ENCODE measurements at regions not wholly inside any gene's neighbourhood (a gene's known extent, or its start where the extent isn't known, plus 50 kb on each side); places are given as distances from the start of the nearest gene placed in this dataset.

GRCh38 chr5:167447466-167448375 is 843.7 kb upstream of the WWC1 start:
- DNase-seq, result no peak

- DNase-seq, result no peak
These were observed 843.1 kb upstream of the WWC1 start for GRCh38 chr5:167448376-167448775.

GRCh38 chr5:167451076-167451475 is 840.4 kb upstream of the WWC1 start:
- DNase-seq, result no peak

- no peak for DNase-seq
These were observed 839.3 kb upstream of the WWC1 start for GRCh38 chr5:167452136-167452535.

GRCh38 chr5:167453246-167454030 is 838.0 kb upstream of the WWC1 start:
- no peak for DNase-seq

- DNase-seq, result no peak
These were observed 833.0 kb upstream of the WWC1 start for GRCh38 chr5:167458412-167458811.

GRCh38 chr5:167460449-167461020 is 830.9 kb upstream of the WWC1 start:
- DNase-seq, result no peak

GRCh38 chr5:167463939-167464338 is 827.5 kb upstream of the WWC1 start:
- DNase-seq, result no peak

GRCh38 chr5:167466992-167467391 is 824.5 kb upstream of the WWC1 start:
- no peak for DNase-seq

GRCh38 chr5:167472566-167473108 is 818.8 kb upstream of the WWC1 start:
- DNase-seq, result no peak

- DNase-seq, result no peak
These were observed 813.3 kb upstream of the WWC1 start for GRCh38 chr5:167478188-167478587.

GRCh38 chr5:167479779-167480178 is 811.7 kb upstream of the WWC1 start:
- no peak for DNase-seq

- DNase-seq, result no peak
These were observed 810.1 kb upstream of the WWC1 start for GRCh38 chr5:167481345-167481744.

- DNase-seq, result no peak
These were observed 808.9 kb upstream of the WWC1 start for GRCh38 chr5:167482555-167482954.

GRCh38 chr5:167485061-167485774 is 806.2 kb upstream of the WWC1 start:
- no peak for DNase-seq

GRCh38 chr5:167488371-167488770 is 803.1 kb upstream of the WWC1 start:
- no peak for DNase-seq

- DNase-seq, result no peak
These were observed 802.2 kb upstream of the WWC1 start for GRCh38 chr5:167489202-167489601.

GRCh38 chr5:167503926-167504720 is 787.3 kb upstream of the WWC1 start:
- DNase-seq, result no peak

GRCh38 chr5:167507463-167508233 is 783.8 kb upstream of the WWC1 start:
- no peak for DNase-seq

- no peak for DNase-seq
These were observed 782.4 kb upstream of the WWC1 start for GRCh38 chr5:167509076-167509475.

- DNase-seq, result no peak
These were observed 780.2 kb upstream of the WWC1 start for GRCh38 chr5:167511276-167511675.

Measured in left hindlimb (tissue), 1 donor.